ENCODE measurements at regions not wholly inside any gene's neighbourhood (a gene's known extent, or its start where the extent isn't known, plus 50 kb on each side); places are given as distances from the start of the nearest gene placed in this dataset.

DNA sequence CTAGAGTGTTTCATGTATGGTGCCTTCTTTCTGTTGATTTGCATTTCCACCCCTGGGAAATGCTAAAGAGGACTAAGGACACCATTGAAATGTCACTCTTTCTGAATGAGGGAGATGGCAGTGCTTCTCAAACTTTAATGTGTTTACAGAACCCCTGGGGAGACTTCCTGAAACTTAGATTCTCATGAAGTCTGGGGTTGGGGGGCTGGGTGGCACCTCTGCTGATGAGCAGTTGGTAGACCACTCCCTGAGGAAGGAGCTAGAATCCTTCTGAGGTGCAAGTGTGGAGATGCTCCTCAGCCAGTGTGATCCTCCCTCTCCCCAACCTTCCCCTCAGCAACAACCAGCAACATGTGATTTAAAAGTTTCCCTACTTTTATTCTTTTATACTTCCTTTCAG lies 546.8 kb downstream of the LRRC70 start:
- intact Hi-C loops (cut with micrococcal nuclease): no loop called here
- Histone ChIP-seq H3K9me3 (replicated peaks; ENCODE audit: control insufficient read depth, insufficient read depth, low read depth, low read length) (no peaks in the 10 kb centered on the region), H3K4me2 (ENCODE audit: insufficient read depth, low read length) (no peak overlapping the region), H4K20me1 (replicated peaks; ENCODE audit: control insufficient read depth, insufficient read depth, low read length) (no peaks in the 10 kb centered on the region), H3K9me1 (ENCODE audit: control insufficient read depth, insufficient read depth, low read length) (no peaks in the 10 kb centered on the region), H3K27ac (ENCODE audit: extremely low read depth, low read depth, low read length) (no peak overlapping the region), H3K36me3 (ENCODE audit: control insufficient read depth, insufficient read depth, low read length) (no peaks in the 10 kb centered on the region), H3K4me1 (replicated peaks in 1 of 2; ENCODE audit: control insufficient read depth in 2 of 2, insufficient read depth in 2 of 2, low read length in 2 of 2) (no peaks in the 10 kb centered on the region), H3K4me3 (no peak overlapping the region), H2AFZ (ENCODE audit: low read depth, low read length) (no peak overlapping the region), H3K9ac (ENCODE audit: insufficient read depth in 1 of 2, low read depth in 2 of 2, low read length in 2 of 2) (no peak overlapping the region), H3K79me2 (ENCODE audit: control insufficient read depth, insufficient read depth, low read length) (no peaks in the 10 kb centered on the region), H3K27me3 (ENCODE audit: control insufficient read depth in 2 of 2, insufficient read depth in 2 of 2, low read length in 2 of 2) (no peaks in the 10 kb centered on the region)
- TF ChIP-seq MCM7 (IDR thresholded peaks at IDR 0.05) (no peak), SUPT5H (IDR thresholded peaks at IDR 0.05) (no peak)
- ATAC-seq (no peak), FAIRE-seq (no peak), DNase-seq (ENCODE audit: extremely low read depth in 1 of 4, low spot score in 3 of 4) (no peak)
- ChIA-PET CTCF (ENCODE audit: low intra/inter-chr PET ratio) (no interaction called here), POLR2A (no interaction called here)
- in situ Hi-C loops (cut with MboI): no loop called here
- BruUV-seq (replicated peaks): no TSS peak

GRCh38 chr5:63124266-63124665 lies 545.6 kb downstream of the LRRC70 start:
- ATAC-seq (no peak), DNase-seq (ENCODE audit: extremely low read depth in 1 of 4, low spot score in 3 of 4) (no peak), FAIRE-seq (no peak)
- in situ Hi-C loops (cut with MboI): no loop called here
- intact Hi-C loops (cut with micrococcal nuclease): no loop called here
- ChIA-PET CTCF (ENCODE audit: low intra/inter-chr PET ratio) (no interaction called here), POLR2A (no interaction called here)
- H3K4me3 ChIP-seq: no peak overlapping the region
- BruUV-seq (replicated peaks): no TSS peak
- H3K9me3 ChIP-seq (replicated peaks; ENCODE audit: control insufficient read depth, insufficient read depth, low read depth, low read length): no peaks in the 10 kb centered on the region
- H3K9me1 ChIP-seq (ENCODE audit: control insufficient read depth, insufficient read depth, low read length): no peaks in the 10 kb centered on the region
- H3K4me2 ChIP-seq (ENCODE audit: insufficient read depth, low read length): no peak overlapping the region
- H3K79me2 ChIP-seq (ENCODE audit: control insufficient read depth, insufficient read depth, low read length): no peaks in the 10 kb centered on the region
- no peaks in the 10 kb centered on the region for H3K4me1 ChIP-seq (replicated peaks in 1 of 2; ENCODE audit: control insufficient read depth in 2 of 2, insufficient read depth in 2 of 2, low read length in 2 of 2)
- 0% methylated on average over 1 of the region's 1 CpG for WGBS (ENCODE audit: insufficient coverage, low coverage, missing lambda C conversion rate)
- no peaks in the 10 kb centered on the region for H4K20me1 ChIP-seq (replicated peaks; ENCODE audit: control insufficient read depth, insufficient read depth, low read length)
- H3K36me3 ChIP-seq (ENCODE audit: control insufficient read depth, insufficient read depth, low read length): no peaks in the 10 kb centered on the region
- H2AFZ ChIP-seq (ENCODE audit: low read depth, low read length): no peak overlapping the region
- H3K9ac ChIP-seq (ENCODE audit: insufficient read depth in 1 of 2, low read depth in 2 of 2, low read length in 2 of 2): no peak overlapping the region
- no peak overlapping the region for H3K27ac ChIP-seq (ENCODE audit: extremely low read depth, low read depth, low read length)
- no peaks in the 10 kb centered on the region for H3K27me3 ChIP-seq (ENCODE audit: control insufficient read depth in 2 of 2, insufficient read depth in 2 of 2, low read length in 2 of 2)
- TF ChIP-seq NCOA2 (IDR thresholded peaks at IDR 0.05; ENCODE audit: partially characterized antibody in 2 of 2): no peak
- TF ChIP-seq ZNF274 (IDR thresholded peaks at IDR 0.05; ENCODE audit: borderline replicate concordance, low read depth, low read length): no peak
- no peak for TF ChIP-seq HDAC2 (IDR thresholded peaks at IDR 0.05)
- no peak for TF ChIP-seq ARHGAP35 (IDR thresholded peaks at IDR 0.05; ENCODE audit: partially characterized antibody)
- TF ChIP-seq PTTG1 (tag; IDR thresholded peaks at IDR 0.05; ENCODE audit: low read depth): no peak
- no peak for TF ChIP-seq ZNF3 (CRISPR knock-in tag; IDR thresholded peaks at IDR 0.05)
- no peak for TF ChIP-seq GTF3C2 (IDR thresholded peaks at IDR 0.05; ENCODE audit: borderline replicate concordance, extremely low read depth, insufficient read length)
- TF ChIP-seq, protein P1, sequence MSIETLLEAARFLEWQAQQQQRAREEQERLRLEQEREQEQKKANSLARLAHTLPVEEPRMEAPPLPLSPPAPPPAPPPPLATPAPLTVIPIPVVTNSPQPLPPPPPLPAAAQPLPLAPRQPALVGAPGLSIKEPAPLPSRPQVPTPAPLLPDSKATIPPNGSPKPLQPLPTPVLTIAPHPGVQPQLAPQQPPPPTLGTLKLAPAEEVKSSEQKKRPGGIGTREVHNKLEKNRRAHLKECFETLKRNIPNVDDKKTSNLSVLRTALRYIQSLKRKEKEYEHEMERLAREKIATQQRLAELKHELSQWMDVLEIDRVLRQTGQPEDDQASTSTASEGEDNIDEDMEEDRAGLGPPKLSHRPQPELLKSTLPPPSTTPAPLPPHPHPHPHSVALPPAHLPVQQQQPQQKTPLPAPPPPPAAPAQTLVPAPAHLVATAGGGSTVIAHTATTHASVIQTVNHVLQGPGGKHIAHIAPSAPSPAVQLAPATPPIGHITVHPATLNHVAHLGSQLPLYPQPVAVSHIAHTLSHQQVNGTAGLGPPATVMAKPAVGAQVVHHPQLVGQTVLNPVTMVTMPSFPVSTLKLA (conservative IDR thresholded peaks at IDR 0.05): no peak
- TF ChIP-seq ZNF395 (CRISPR knock-in tag; IDR thresholded peaks at IDR 0.05): no peak
- no peak for TF ChIP-seq NFE2L1 (tag; IDR thresholded peaks at IDR 0.05; ENCODE audit: borderline replicate concordance, low read depth)

Data from K562 (cell line).